Hippocampal formation (tissue), 2 donors: ENCODE measurements at regions not wholly inside any gene's neighbourhood (a gene's known extent, or its start where the extent isn't known, plus 50 kb on each side); places are given as distances from the start of the nearest gene placed in this dataset.

Experiments used
- DNase-seq, 2 donors: peaks; one replicate each; lab custom pipeline; 2025; lab: John Stamatoyannopoulos, UW

DNA sequence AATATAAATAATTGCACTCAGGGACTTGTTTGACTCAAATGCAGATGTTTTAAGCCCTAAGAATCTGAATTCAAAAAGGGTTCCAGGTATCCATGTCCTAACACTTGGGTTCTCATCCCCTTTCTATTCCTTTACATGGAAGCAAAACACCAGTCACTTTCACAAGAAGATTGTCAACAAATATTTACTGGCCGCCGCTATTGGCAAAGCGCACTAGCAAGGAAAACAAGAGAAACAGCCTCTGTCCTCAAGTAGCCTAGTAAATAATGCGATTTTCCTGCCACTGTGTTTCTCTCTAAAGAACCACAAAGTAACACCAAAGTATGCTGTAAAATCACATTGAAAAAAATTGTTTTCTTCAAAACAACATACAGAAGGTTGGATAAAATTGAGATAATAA, 66.7 kb upstream of the EZH2 start:
- DNase-seq = no peak

DNA sequence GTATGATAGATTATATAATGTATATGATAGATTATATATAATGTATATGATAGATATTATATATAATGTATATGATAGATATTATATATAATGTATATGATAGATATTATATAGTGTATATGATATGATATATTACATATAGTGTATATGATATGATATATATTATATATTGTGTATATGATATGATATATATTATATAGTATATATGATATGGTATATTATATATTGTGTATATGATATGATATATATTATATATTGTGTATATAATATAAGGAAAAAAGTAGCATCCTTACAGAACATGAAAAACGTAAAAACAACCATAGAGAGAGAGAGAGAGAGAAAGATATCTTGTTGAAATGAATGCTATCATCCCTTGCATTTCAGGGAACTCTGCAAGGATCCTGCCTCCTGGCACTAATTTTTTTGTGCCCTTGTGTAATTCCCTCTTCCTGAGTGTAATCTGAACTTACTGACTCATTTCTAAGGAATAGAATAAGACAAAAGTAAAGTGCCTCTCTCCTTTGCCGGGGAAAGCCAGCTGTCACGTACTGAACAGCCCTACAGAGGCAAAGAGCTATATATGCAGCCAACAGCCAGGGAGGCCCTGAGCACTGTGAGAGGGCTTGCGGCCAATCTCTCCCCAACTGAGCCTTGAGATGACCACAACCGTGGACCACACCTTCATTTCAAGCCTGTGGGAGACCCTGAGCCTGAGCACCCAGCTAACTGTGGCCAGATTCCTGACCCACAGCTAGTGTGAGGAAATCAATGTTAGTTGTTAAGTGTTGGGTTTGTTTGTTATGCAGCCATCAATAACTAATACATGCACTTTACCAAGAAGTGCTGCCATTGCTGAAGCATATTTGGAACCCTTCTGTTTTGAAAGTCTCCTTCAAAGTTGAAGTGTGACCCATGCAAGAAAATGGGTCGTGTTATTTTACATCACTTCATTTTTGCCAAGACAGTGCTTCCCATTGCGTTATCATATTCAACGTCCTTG, 61.1 kb upstream of the EZH2 start:
- DNase-seq = no peak

- DNase-seq = no peak
These were observed 57.6 kb upstream of the EZH2 start for GRCh38 chr7:148941598-148942275.

GRCh38 chr7:148940702-148941597, 56.9 kb upstream of the EZH2 start:
- peak; percentile 51 to 85 for DNase-seq

DNA sequence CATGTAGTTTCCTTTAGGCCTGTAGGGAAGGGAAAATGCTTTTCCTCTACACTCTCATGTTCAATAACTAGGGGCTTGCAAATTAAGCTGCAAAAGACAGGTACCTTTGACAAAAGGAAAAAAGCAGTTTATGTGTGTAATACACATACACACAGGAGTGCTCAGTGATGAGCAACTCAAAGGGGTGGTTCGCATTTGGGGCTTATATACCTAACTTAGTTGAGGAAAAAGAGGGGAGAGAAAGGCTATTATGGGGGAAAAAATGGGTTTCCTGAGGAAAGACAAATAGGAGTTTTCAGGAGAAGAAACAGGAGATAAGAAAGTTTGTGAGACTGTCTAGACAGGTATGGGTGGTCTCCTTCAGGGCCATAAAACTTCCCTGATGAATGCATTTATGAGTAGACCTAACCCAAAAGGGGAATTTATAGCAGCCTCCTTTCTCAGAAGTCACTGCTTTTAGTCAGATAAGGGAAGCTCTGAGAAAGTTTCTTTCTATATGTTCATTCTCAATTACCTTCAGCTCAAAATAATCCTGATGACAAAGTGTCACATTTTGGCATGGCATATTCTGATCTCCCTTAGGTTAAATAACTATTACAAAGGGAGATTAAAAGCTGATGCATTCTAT, 55.2 kb upstream of the EZH2 start:
- DNase-seq = no peak

DNA sequence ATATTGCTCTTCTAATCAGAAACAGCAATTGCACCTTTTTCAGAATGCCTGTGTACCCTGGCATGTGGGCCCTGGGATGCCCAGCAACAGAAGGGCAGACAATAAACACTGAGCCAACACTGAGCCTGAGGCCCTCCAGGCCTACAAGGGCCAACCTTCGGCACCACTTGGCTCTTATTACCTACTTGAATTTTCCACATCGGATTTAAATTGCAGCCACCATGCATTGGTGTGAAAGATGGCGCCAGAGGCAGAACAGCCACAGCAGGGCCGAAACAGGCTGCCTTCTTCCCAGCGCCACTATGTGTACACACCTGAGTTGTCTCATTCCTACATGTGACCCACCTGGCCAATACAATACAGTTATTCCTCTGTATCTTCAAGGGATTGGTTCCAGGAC, 51.4 kb upstream of the EZH2 start:
- no peak for DNase-seq
